GM12875 (cell line): ENCODE measurements at regions not wholly inside any gene's neighbourhood (a gene's known extent, or its start where the extent isn't known, plus 50 kb on each side); places are given as distances from the start of the nearest gene placed in this dataset.

Experiments used
- H3K4me3 ChIP-seq: one replicate; pipeline ENCODE4 v1.5.1; 2011; ENCODE audit warnings: low read depth, low read length, control low read depth
- CTCF ChIP-seq: IDR thresholded peaks from 2 replicates; pipeline ENCODE4 v1.5.1; 2011; ENCODE audit warnings: low read depth, mild to moderate bottlenecking, control low read depth, inconsistent platforms, low read length, moderate library complexity, borderline replicate concordance; ENCODE audit not compliant: insufficient read depth

GRCh38 chrX:4978613-4979012, 1250.1 kb downstream of the NLGN4X start:
- H3K4me3 ChIP-seq = no peak overlapping the region
- TF ChIP-seq CTCF = no peak

GRCh38 chrX:4971646-4972045, 1257.0 kb downstream of the NLGN4X start:
- no peak for TF ChIP-seq CTCF
- H3K4me3 ChIP-seq = no peak overlapping the region

- TF ChIP-seq CTCF = no peak
- H3K4me3 ChIP-seq = no peak overlapping the region
Measured at GRCh38 chrX:4964112-4964511, 1250.7 kb upstream of the PRKX start.

- H3K4me3 ChIP-seq = no peak overlapping the region
- no peak for TF ChIP-seq CTCF
Measured at GRCh38 chrX:4963432-4963831, 1250.0 kb upstream of the PRKX start.

GRCh38 chrX:4944767-4945166, 1231.3 kb upstream of the PRKX start:
- no peak for TF ChIP-seq CTCF
- no peak overlapping the region for H3K4me3 ChIP-seq

GRCh38 chrX:4936315-4936714, 1222.9 kb upstream of the PRKX start:
- no peak for TF ChIP-seq CTCF

GRCh38 chrX:4935846-4936245, 1222.4 kb upstream of the PRKX start:
- no peak overlapping the region for H3K4me3 ChIP-seq
- no peak for TF ChIP-seq CTCF

More at GRCh38 chrX:4936315-4936714, 1222.9 kb upstream of the PRKX start:
- no peak overlapping the region for H3K4me3 ChIP-seq
